GM12878 (cell line): ENCODE measurements at regions not wholly inside any gene's neighbourhood (a gene's known extent, or its start where the extent isn't known, plus 50 kb on each side); places are given as distances from the start of the nearest gene placed in this dataset.

Experiments used
- ATAC-seq: fragments of 200-7000 bp; cut with Tn5 transposase; 3 replicates; pipeline ENCODE4 v1.9.1; 2020; ENCODE audit warnings: mild to moderate bottlenecking, moderate library complexity
- BruUV-seq: library from RNA; stranded (reverse); fragments of 400-500 nt; replicated peaks from 2 replicates; lab custom pipeline; 2021; lab: Mats Ljungman, UMichigan
- CTCF ChIA-PET: fragments of 300-600 bp; sonication (Branson Sonifier 250); formaldehyde crosslinking; extraction: SDS; loops from one replicate; lab custom pipeline; 2021; ENCODE audit warnings: inconsistent platforms; lab: Yijun Ruan, JAX
- POLR2A ChIA-PET: fragments of 350-600 bp; formaldehyde crosslinking; extraction: SDS; loops from one replicate; lab custom pipeline; 2021; ENCODE audit warnings: inconsistent platforms; lab: Charles Lee
- RAD21 ChIA-PET: fragments of 300-600 bp; sonication (Branson Sonifier 250); formaldehyde crosslinking; loops from one replicate; lab custom pipeline; 2023; ENCODE audit warnings: antibody characterized with exemption; ENCODE audit not compliant: unreplicated experiment; lab: Charles Lee
- SMC1A ChIA-PET: fragments of 300-600 bp; sonication (Branson Sonifier 250); formaldehyde crosslinking; loops from one replicate; lab custom pipeline; 2023; ENCODE audit not compliant: unreplicated experiment, uncharacterized antibody; lab: Charles Lee
- DNase-seq: peaks from one replicate; pipeline ENCODE4 v3.0.0-alpha.2; 2011; ENCODE audit warnings: low read depth, low spot score
- FAIRE-seq: peaks from 3 replicates; lab custom pipeline; 2011; peaks lifted over from hg19 to GRCh38; lab: Jason Lieb, UNC
- H2AFZ ChIP-seq: 2 replicates; pipeline ENCODE4 v1.6.0; 2011; ENCODE audit warnings: low read depth, low read length, control low read depth; ENCODE audit not compliant: control insufficient read depth
- H3K27ac ChIP-seq: 2 replicates; pipeline ENCODE4 v1.5.1; 2011; ENCODE audit warnings: control low read depth; ENCODE audit not compliant: control insufficient read depth, insufficient read depth
- H3K27me3 ChIP-seq, 2 experiments: replicated peaks in 1 of 2; 2 replicates each; pipeline versions ENCODE4 v1.6.0 to v1.6.1; 2011; ENCODE audit warnings: low read length in 1 of 2; ENCODE audit not compliant: control insufficient read depth in 2 of 2, insufficient read depth in 2 of 2
- H3K36me3 ChIP-seq, 2 experiments: 2 replicates each; pipeline ENCODE4 v1.5.1; 2011; ENCODE audit warnings: low read length in 1 of 2; ENCODE audit not compliant: control insufficient read depth in 2 of 2, insufficient read depth in 2 of 2
- H3K4me1 ChIP-seq: 2 replicates; pipeline ENCODE4 v1.6.1; 2011; ENCODE audit warnings: mild to moderate bottlenecking, low read length, moderate library complexity, mixed read lengths; ENCODE audit not compliant: control insufficient read depth, insufficient read depth
- H3K4me2 ChIP-seq: 2 replicates; pipeline ENCODE4 v1.6.0; 2011; ENCODE audit warnings: control low read depth; ENCODE audit not compliant: control insufficient read depth, insufficient read depth
- H3K4me3 ChIP-seq: fragments of 200-600 bp; sonication (generic); 2 replicates; pipeline ENCODE4 v1.5.1; 2016
- H3K79me2 ChIP-seq: 2 replicates; pipeline ENCODE4 v1.6.0; 2011; ENCODE audit warnings: low read length; ENCODE audit not compliant: control insufficient read depth, insufficient read depth
- H3K9ac ChIP-seq: 2 replicates; pipeline ENCODE4 v1.8.0; 2011; ENCODE audit warnings: low read length, control low read depth, mixed read lengths; ENCODE audit not compliant: control insufficient read depth, insufficient read depth
- H3K9me3 ChIP-seq: replicated peaks from 3 replicates; pipeline ENCODE4 v1.5.1; 2011; ENCODE audit warnings: mild to moderate bottlenecking, low read length; ENCODE audit not compliant: control insufficient read depth, insufficient read depth
- H4K20me1 ChIP-seq: 2 replicates; pipeline ENCODE4 v1.6.0; 2011; ENCODE audit not compliant: control insufficient read depth, insufficient read depth
- CBX3 ChIP-seq: fragments of 200-600 bp; sonication (generic); IDR thresholded peaks from 2 replicates; pipeline ENCODE4 v1.6.1; 2016; ENCODE audit warnings: low read depth, borderline replicate concordance
- DPF2 ChIP-seq: fragments of 450-650 bp; IDR thresholded peaks from 2 replicates; pipeline ENCODE4 v1.6.1; 2017; ENCODE audit warnings: mild to moderate bottlenecking
- GABPA ChIP-seq: IDR thresholded peaks from 2 replicates; pipeline ENCODE4 v1.6.1; 2014; ENCODE audit warnings: antibody characterized with exemption, low read depth, mild to moderate bottlenecking, inconsistent platforms
- IRF3 ChIP-seq: fragments of 450-650 bp; IDR thresholded peaks from 2 replicates; pipeline ENCODE4 v1.6.1; 2014; ENCODE audit warnings: mild to moderate bottlenecking
- KLF5 ChIP-seq: fragments of 450-650 bp; IDR thresholded peaks from 2 replicates; pipeline ENCODE4 v1.6.1; 2014; ENCODE audit warnings: mild to moderate bottlenecking; ENCODE audit not compliant: partially characterized antibody
- MAX ChIP-seq: IDR thresholded peaks from 2 replicates; pipeline ENCODE4 v1.6.1; 2012; ENCODE audit warnings: low read depth, low read length, improper control_type of control experiment
- NR2C2 ChIP-seq: IDR thresholded peaks from 2 replicates; pipeline ENCODE4 v1.6.1; 2011; ENCODE audit warnings: borderline replicate concordance, low read depth; ENCODE audit not compliant: control insufficient read depth, insufficient read length
- PKNOX1 ChIP-seq: fragments of 450-650 bp; IDR thresholded peaks from 2 replicates; pipeline ENCODE4 v1.6.1; 2016; ENCODE audit warnings: mild to moderate bottlenecking
- PML ChIP-seq: IDR thresholded peaks from 2 replicates; pipeline ENCODE4 v1.6.1; 2012; ENCODE audit warnings: low read length, inconsistent platforms
- RAD51 ChIP-seq: fragments of 450-650 bp; IDR thresholded peaks from 2 replicates; pipeline ENCODE4 v1.6.1; 2016; ENCODE audit warnings: moderate library complexity, mild to moderate bottlenecking, inconsistent platforms
- RBBP5 ChIP-seq: fragments of 200-600 bp; sonication (generic); conservative IDR thresholded peaks from 2 replicates; pipeline ENCODE4 v1.6.1; 2016
- RELB ChIP-seq: fragments of 450-650 bp; IDR thresholded peaks from 2 replicates; pipeline ENCODE4 v1.6.1; 2017; ENCODE audit warnings: low read depth, mild to moderate bottlenecking, moderate library complexity
- SRF ChIP-seq, 2 experiments: IDR thresholded peaks; 2 replicates each; pipeline ENCODE4 v1.6.1; 2011; ENCODE audit warnings: low read depth in 2 of 2, low read length in 2 of 2, mild to moderate bottlenecking in 1 of 2, moderate library complexity in 1 of 2
- STAT3 ChIP-seq: IDR thresholded peaks from 2 replicates; pipeline ENCODE4 v1.6.1; 2011; ENCODE audit warnings: low read depth, low read length, improper control_type of control experiment
- TARDBP ChIP-seq: IDR thresholded peaks from 2 replicates; pipeline ENCODE4 v1.6.1; 2016; ENCODE audit warnings: borderline replicate concordance
- USF1 ChIP-seq: IDR thresholded peaks from 2 replicates; pipeline ENCODE4 v1.6.1; 2011; ENCODE audit warnings: borderline replicate concordance, low read depth, mild to moderate bottlenecking, moderate library complexity, mixed read lengths, low read length; ENCODE audit not compliant: insufficient read depth; ENCODE audit errors: extremely low read length
- WGBS: methylation state at CpG from one replicate; pipeline ENCODE4 v1.1.6; 2016; ENCODE audit warnings: low lambda C conversion rate; ENCODE audit not compliant: insufficient replicate concordance, insufficient coverage; ENCODE audit errors: missing lambda C conversion rate; 5-methylcytosine and 5-hydroxymethylcytosine counted together
- in situ Hi-C: fragments of 300-500 bp; cut with MboI; formaldehyde crosslinking; loops from 9 replicates; pipeline ENCODE4 v1.14.3; 2018; ENCODE audit warnings: mixed read lengths
- intact Hi-C: fragments of 100-400 bp; cut with micrococcal nuclease; formaldehyde crosslinking; loops from one replicate; pipeline ENCODE4 v1.14.2; 2022; ENCODE audit not compliant: unreplicated experiment
- TF ChIP-seq, protein P1 (sequence below): fragments of 450-650 bp; formaldehyde crosslinking; IDR thresholded peaks from 2 replicates; pipeline ENCODE4 v1.4.0; 2020; ENCODE audit warnings: mild to moderate bottlenecking, moderate library complexity

GRCh38 chr1:34684266-34684665 lies 70.6 kb upstream of the GJB5 start:
- H3K9me3 ChIP-seq, result no peaks in the 10 kb centered on the region; the same call in 2 of the 3 replicates
- H3K4me1 ChIP-seq, result no peaks in the 10 kb centered on the region
- ChIA-PET SMC1A (interaction anchor here (0.8 to 1.5 kb wide), 5 partner anchors 8 to 224 kb away, joined by 3 to 4 read pairs (median 3); no protein-coding TSS in a partner anchor), CTCF (interaction anchor here (1.7 to 2.1 kb wide), 3 partner anchors 8 to 1052 kb away, joined by 6 to 9 read pairs (median 6); no protein-coding TSS in a partner anchor), RAD21 (no interaction called here), POLR2A (no interaction called here)
- 4% methylated on average over 5 of the region's 5 CpGs for WGBS
- H3K4me2 ChIP-seq, result no peak overlapping the region
- no peaks in the 10 kb centered on the region for H3K36me3 ChIP-seq
- no TSS peak for BruUV-seq
- intact Hi-C loops, result no loop called here
- no peak overlapping the region for H3K9ac ChIP-seq
- in situ Hi-C loops, result no loop called here
- no peaks in the 10 kb centered on the region for H3K79me2 ChIP-seq
- DNase-seq, result no peak
- ATAC-seq, result no peak
- TF ChIP-seq PKNOX1, result no peak
- TF ChIP-seq DPF2, result no peak
- TF ChIP-seq, protein P1, sequence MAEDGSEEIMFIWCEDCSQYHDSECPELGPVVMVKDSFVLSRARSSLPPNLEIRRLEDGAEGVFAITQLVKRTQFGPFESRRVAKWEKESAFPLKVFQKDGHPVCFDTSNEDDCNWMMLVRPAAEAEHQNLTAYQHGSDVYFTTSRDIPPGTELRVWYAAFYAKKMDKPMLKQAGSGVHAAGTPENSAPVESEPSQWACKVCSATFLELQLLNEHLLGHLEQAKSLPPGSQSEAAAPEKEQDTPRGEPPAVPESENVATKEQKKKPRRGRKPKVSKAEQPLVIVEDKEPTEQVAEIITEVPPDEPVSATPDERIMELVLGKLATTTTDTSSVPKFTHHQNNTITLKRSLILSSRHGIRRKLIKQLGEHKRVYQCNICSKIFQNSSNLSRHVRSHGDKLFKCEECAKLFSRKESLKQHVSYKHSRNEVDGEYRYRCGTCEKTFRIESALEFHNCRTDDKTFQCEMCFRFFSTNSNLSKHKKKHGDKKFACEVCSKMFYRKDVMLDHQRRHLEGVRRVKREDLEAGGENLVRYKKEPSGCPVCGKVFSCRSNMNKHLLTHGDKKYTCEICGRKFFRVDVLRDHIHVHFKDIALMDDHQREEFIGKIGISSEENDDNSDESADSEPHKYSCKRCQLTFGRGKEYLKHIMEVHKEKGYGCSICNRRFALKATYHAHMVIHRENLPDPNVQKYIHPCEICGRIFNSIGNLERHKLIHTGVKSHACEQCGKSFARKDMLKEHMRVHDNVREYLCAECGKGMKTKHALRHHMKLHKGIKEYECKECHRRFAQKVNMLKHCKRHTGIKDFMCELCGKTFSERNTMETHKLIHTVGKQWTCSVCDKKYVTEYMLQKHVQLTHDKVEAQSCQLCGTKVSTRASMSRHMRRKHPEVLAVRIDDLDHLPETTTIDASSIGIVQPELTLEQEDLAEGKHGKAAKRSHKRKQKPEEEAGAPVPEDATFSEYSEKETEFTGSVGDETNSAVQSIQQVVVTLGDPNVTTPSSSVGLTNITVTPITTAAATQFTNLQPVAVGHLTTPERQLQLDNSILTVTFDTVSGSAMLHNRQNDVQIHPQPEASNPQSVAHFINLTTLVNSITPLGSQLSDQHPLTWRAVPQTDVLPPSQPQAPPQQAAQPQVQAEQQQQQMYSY (CRISPR knock-in tag), result no peak
- no peak for TF ChIP-seq RAD51
- no peak for TF ChIP-seq STAT3
- no peak for TF ChIP-seq USF1
- TF ChIP-seq GABPA, result no peak
- no peak for TF ChIP-seq PML
- no peak for TF ChIP-seq MAX
- no peak for TF ChIP-seq NR2C2
- no peak for TF ChIP-seq SRF (IDR thresholded peaks at IDR 0.05; ENCODE audit: low read depth in 2 of 2, low read length in 2 of 2)
- no peak for TF ChIP-seq RELB
- no peak for TF ChIP-seq IRF3
- no peak for TF ChIP-seq KLF5
- TF ChIP-seq CBX3, result no peak
- TF ChIP-seq RBBP5, result no peak
- TF ChIP-seq TARDBP, result no peak
- no peak overlapping the region for H3K27ac ChIP-seq
- no peak overlapping the region; the same call in 1 of the 2 replicates for H2AFZ ChIP-seq
- no peaks in the 10 kb centered on the region for H4K20me1 ChIP-seq
- H3K4me3 ChIP-seq, result no peak overlapping the region
- no peak for FAIRE-seq
- H3K27me3 ChIP-seq, result no peaks in the 10 kb centered on the region; a peak in 2 of 4 replicates
